HepG2 (cell line): ENCODE measurements at regions not wholly inside any gene's neighbourhood (a gene's known extent, or its start where the extent isn't known, plus 50 kb on each side); places are given as distances from the start of the nearest gene placed in this dataset.

Experiments used
- ATAC-seq: fragments of 200-7000 bp; cut with Tn5 transposase; 3 replicates; pipeline ENCODE4 v1.9.1; 2020; ENCODE audit warnings: mild to moderate bottlenecking, moderate library complexity
- BruUV-seq: library from RNA; stranded (reverse); fragments of 400-500 nt; replicated peaks from 2 replicates; lab custom pipeline; 2021; lab: Mats Ljungman, UMichigan
- CTCF ChIA-PET: fragments of 300-600 bp; formaldehyde crosslinking; extraction: SDS; loops from one replicate; lab custom pipeline; 2021; ENCODE audit warnings: low total read pairs, inconsistent platforms, low intra/inter-chr PET ratio; lab: Yijun Ruan, JAX
- POLR2A ChIA-PET: fragments of 350-600 bp; sonication (Branson Sonifier 250); formaldehyde crosslinking; loops from one replicate; lab custom pipeline; 2020; ENCODE audit warnings: antibody characterized with exemption, inconsistent platforms; lab: Yijun Ruan, JAX
- DNase-seq: peaks from one replicate; pipeline ENCODE4 v3.0.0-alpha.2; 2015; ENCODE audit warnings: low spot score
- FAIRE-seq: peaks from 3 replicates; lab custom pipeline; 2011; peaks lifted over from hg19 to GRCh38; lab: Jason Lieb, UNC
- H2AFZ ChIP-seq: one replicate; pipeline ENCODE4 v1.6.1; 2011; ENCODE audit warnings: low read length, inconsistent platforms
- H3K27ac ChIP-seq: fragments of 300-600 bp; 3 replicates; pipeline ENCODE4 v1.8.0; 2011; ENCODE audit warnings: mixed run types, mild to moderate bottlenecking, mixed read lengths, low read length, inconsistent platforms; ENCODE audit not compliant: insufficient read depth; ENCODE audit errors: extremely low read length
- H3K27me3 ChIP-seq, 2 experiments: fragments of 200-600 bp in 1 of 2; 2 replicates in 1 of 2; 3 replicates in 1 of 2; pipeline versions ENCODE4 v1.6.0 to v1.8.0; 2011; ENCODE audit warnings: low read length in 2 of 2, mild to moderate bottlenecking in 2 of 2, moderate library complexity in 2 of 2, inconsistent platforms in 1 of 2; ENCODE audit not compliant: insufficient read depth in 2 of 2, control insufficient read depth in 1 of 2
- H3K36me3 ChIP-seq, 2 experiments: fragments of 200-600 bp in 1 of 2; replicated peaks in 1 of 2; 2 replicates in 1 of 2; 3 replicates in 1 of 2; pipeline versions ENCODE4 v1.5.1 to v1.8.0; 2011; ENCODE audit warnings: low read length in 2 of 2, inconsistent platforms in 1 of 2; ENCODE audit not compliant: insufficient read depth in 2 of 2, control insufficient read depth in 1 of 2
- H3K4me1 ChIP-seq: 2 replicates; pipeline ENCODE4 v1.5.1; 2012; ENCODE audit warnings: low read length, inconsistent platforms; ENCODE audit not compliant: insufficient read depth
- H3K4me2 ChIP-seq: 2 replicates; pipeline ENCODE4 v1.6.0; 2011; ENCODE audit warnings: low read depth, low read length, inconsistent platforms
- H3K4me3 ChIP-seq, 3 experiments: fragments of 200-600 bp in 1 of 3; sonication (generic), shearing (Covaris generic) in 1 of 3; replicated peaks in 1 of 3; 2 replicates each; pipeline ENCODE4 v1.5.1; 2011 to 2016; ENCODE audit warnings: low read length in 3 of 3, inconsistent platforms in 2 of 3, low read depth in 2 of 3, mild to moderate bottlenecking in 2 of 3, control low read depth in 1 of 3, mixed read lengths in 1 of 3; ENCODE audit not compliant: insufficient read depth in 1 of 3
- H3K79me2 ChIP-seq: one replicate; pipeline ENCODE4 v1.6.1; 2011; ENCODE audit warnings: low read length, inconsistent platforms; ENCODE audit not compliant: insufficient read depth
- H3K9ac ChIP-seq: 2 replicates; pipeline ENCODE4 v1.6.0; 2011; ENCODE audit warnings: mild to moderate bottlenecking, low read depth, low read length, inconsistent platforms; ENCODE audit not compliant: insufficient read depth
- H3K9me3 ChIP-seq: 2 replicates; pipeline ENCODE4 v1.5.1; 2012; ENCODE audit warnings: mild to moderate bottlenecking, low read length
- H4K20me1 ChIP-seq: 2 replicates; pipeline ENCODE4 v1.6.0; 2011; ENCODE audit warnings: inconsistent platforms, mild to moderate bottlenecking, low read length, moderate library complexity; ENCODE audit not compliant: insufficient read depth
- CEBPB ChIP-seq: IDR thresholded peaks from 2 replicates; pipeline ENCODE4 v1.6.1; 2011; ENCODE audit warnings: low read depth, low read length, improper control_type of control experiment, borderline replicate concordance
- FOXK2 ChIP-seq: fragments of 450-650 bp; IDR thresholded peaks from 2 replicates; pipeline ENCODE4 v1.6.1; 2016
- GATAD2A ChIP-seq: IDR thresholded peaks from 2 replicates; pipeline ENCODE4 v1.6.1; 2016
- HMG20A ChIP-seq: IDR thresholded peaks from 2 replicates; pipeline ENCODE4 v1.6.1; 2016; ENCODE audit warnings: borderline replicate concordance
- MEIS2 ChIP-seq: sonication (generic); formaldehyde crosslinking; IDR thresholded peaks from 2 replicates; pipeline ENCODE4 v1.9.0; 2021; ENCODE audit warnings: mild to moderate bottlenecking, missing genetic modification reagents
- ONECUT2 ChIP-seq: sonication (generic); formaldehyde crosslinking; IDR thresholded peaks from 2 replicates; pipeline ENCODE4 v1.4.0; 2020; ENCODE audit warnings: missing genetic modification reagents
- SP4 ChIP-seq: sonication (generic); formaldehyde crosslinking; IDR thresholded peaks from 2 replicates; pipeline ENCODE4 v1.8.1; 2023; ENCODE audit warnings: mild to moderate bottlenecking, missing genetic modification reagents
- ZFP36L1 ChIP-seq: sonication (generic); formaldehyde crosslinking; IDR thresholded peaks from 2 replicates; pipeline ENCODE4 v1.8.0; 2022; ENCODE audit warnings: mild to moderate bottlenecking, missing genetic modification reagents, moderate library complexity
- ZNF367 ChIP-seq: sonication (generic); formaldehyde crosslinking; IDR thresholded peaks from 2 replicates; pipeline ENCODE4 v1.4.0; 2020; ENCODE audit warnings: missing genetic modification reagents, borderline replicate concordance
- ZNF446 ChIP-seq: sonication (generic); formaldehyde crosslinking; IDR thresholded peaks from 2 replicates; pipeline ENCODE4 v1.5.0; 2020; ENCODE audit warnings: mild to moderate bottlenecking, missing genetic modification reagents
- ZNF768 ChIP-seq: sonication (generic); formaldehyde crosslinking; IDR thresholded peaks from 2 replicates; pipeline ENCODE4 v1.4.0; 2020; ENCODE audit warnings: missing genetic modification reagents
- ZNF790 ChIP-seq: sonication (generic); formaldehyde crosslinking; IDR thresholded peaks from 2 replicates; pipeline ENCODE4 v1.8.0; 2022; ENCODE audit warnings: missing genetic modification reagents, mild to moderate bottlenecking, borderline replicate concordance
- WGBS: methylation state at CpG from one replicate; pipeline ENCODE4 v1.1.6; 2017; ENCODE audit warnings: low lambda C conversion rate; 5-methylcytosine and 5-hydroxymethylcytosine counted together
- in situ Hi-C: cut with HindIII; loops from 2 replicates; pipeline ENCODE4 v1.10.0; 2017; ENCODE audit warnings: low pct_unique_long_range_greater_than_20kb; ENCODE audit not compliant: extremely low pct_ligation_motif_present
- intact Hi-C: fragments of 100-400 bp; cut with micrococcal nuclease; formaldehyde crosslinking; loops from one replicate; pipeline ENCODE4 v1.10.0; 2022; ENCODE audit not compliant: unreplicated experiment
- TF ChIP-seq, protein P1 (sequence below): sonication (generic); formaldehyde crosslinking; IDR thresholded peaks from 2 replicates; pipeline ENCODE4 v1.8.0; 2022; ENCODE audit warnings: mild to moderate bottlenecking, missing genetic modification reagents, moderate library complexity
- TF ChIP-seq, protein P2 (sequence below): sonication (generic); formaldehyde crosslinking; IDR thresholded peaks from 2 replicates; pipeline ENCODE4 v1.4.0; 2020; ENCODE audit warnings: missing genetic modification reagents
- TF ChIP-seq, protein P3 (sequence below): fragments of 450-650 bp; IDR thresholded peaks from 2 replicates; pipeline ENCODE4 v1.6.1; 2017; ENCODE audit warnings: mild to moderate bottlenecking

DNA sequence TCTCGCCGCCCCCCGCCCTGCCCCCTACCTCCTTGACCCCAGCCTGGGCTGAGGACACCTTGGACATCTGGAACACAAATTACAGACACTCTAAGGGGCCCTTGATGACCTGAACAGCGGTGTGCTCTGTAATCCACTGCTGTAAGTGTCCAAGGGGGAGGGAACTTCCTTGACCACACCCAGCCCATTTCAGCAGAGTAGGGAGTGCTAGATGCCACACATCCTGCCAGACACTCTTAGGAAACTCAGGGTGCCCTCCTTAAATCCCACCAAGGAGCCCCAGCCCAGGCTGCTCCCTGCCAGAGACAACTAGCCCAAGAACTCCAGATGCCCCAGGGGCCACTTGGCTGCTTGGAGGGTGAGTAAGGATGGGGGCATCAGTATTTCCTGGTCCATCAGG, 282.2 kb downstream of the RRAGC start:
- WGBS, result no CpG with 5 or more reads among the region's 4 CpGs
- no peak overlapping the region for H3K4me2 ChIP-seq
- H3K79me2 ChIP-seq, result no peaks in the 10 kb centered on the region
- POLR2A ChIA-PET, result no interaction called here
- H3K27me3 ChIP-seq, result peaks cover 1 to 26% of the 10 kb centered on the region in 2 experiments; a peak in 4 of 5 replicates
- no peak for FAIRE-seq
- no peak overlapping the region for H3K9ac ChIP-seq
- no peak for DNase-seq
- no peaks in the 10 kb centered on the region for H4K20me1 ChIP-seq
- H2AFZ ChIP-seq, result no peak overlapping the region
- H3K9me3 ChIP-seq, result no peaks in the 10 kb centered on the region
- no peak for ATAC-seq
- no TSS peak for BruUV-seq
- CTCF ChIA-PET, result no interaction called here
- TF ChIP-seq FOXK2 (no peak), ZFP36L1 (CRISPR knock-in tag) (no peak)
- no peak overlapping the region for H3K4me3 ChIP-seq
- H3K36me3 ChIP-seq, result no peaks in the 10 kb centered on the region
- no peaks in the 10 kb centered on the region for H3K4me1 ChIP-seq
- in situ Hi-C loops (no loop called here), intact Hi-C loops (no loop called here)
- H3K27ac ChIP-seq, result no peak overlapping the region

DNA sequence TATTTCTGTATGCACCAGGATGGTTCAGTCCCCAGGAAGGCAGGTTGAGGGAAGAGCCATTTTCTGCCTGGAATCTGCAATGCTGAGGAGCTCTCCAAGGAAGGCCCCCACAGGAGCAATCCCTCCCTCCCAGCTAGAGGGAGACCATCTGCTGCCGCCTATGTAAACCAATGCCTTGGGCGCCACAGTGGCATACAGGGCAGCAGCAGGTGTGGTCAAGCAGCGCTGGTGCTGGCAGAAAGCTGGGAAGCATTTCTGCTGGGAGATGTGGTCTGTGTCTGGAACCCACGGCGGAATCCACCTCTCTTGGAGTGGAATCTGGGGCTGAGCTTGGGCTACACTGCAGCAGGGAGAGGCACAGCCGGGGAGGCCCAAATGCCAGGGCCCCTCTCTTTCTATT, 283.3 kb downstream of the RRAGC start:
- BruUV-seq, result no TSS peak
- Histone ChIP-seq H2AFZ (no peak overlapping the region), H3K4me3 (no peak overlapping the region), H4K20me1 (no peaks in the 10 kb centered on the region), H3K36me3 (no peaks in the 10 kb centered on the region), H3K9ac (no peak overlapping the region), H3K4me2 (no peak overlapping the region), H3K79me2 (no peaks in the 10 kb centered on the region), H3K27me3 (peaks cover 1 to 26% of the 10 kb centered on the region in 2 experiments; a peak in 4 of 5 replicates), H3K9me3 (no peaks in the 10 kb centered on the region), H3K27ac (no peak overlapping the region), H3K4me1 (no peaks in the 10 kb centered on the region)
- in situ Hi-C loops, result no loop called here
- no peak for DNase-seq
- ChIA-PET CTCF (no interaction called here), POLR2A (no interaction called here)
- TF ChIP-seq ONECUT2 (CRISPR knock-in tag) (no peak), MEIS2 (CRISPR knock-in tag) (no peak), ZNF367 (CRISPR knock-in tag) (no peak), CEBPB (no peak), HMG20A (CRISPR knock-in tag) (no peak), SP4 (CRISPR knock-in tag) (no peak), GATAD2A (CRISPR knock-in tag) (no peak), ZNF790 (CRISPR knock-in tag) (no peak), ZNF768 (CRISPR knock-in tag) (no peak), ZNF446 (CRISPR knock-in tag) (no peak)
- TF ChIP-seq, protein P1, sequence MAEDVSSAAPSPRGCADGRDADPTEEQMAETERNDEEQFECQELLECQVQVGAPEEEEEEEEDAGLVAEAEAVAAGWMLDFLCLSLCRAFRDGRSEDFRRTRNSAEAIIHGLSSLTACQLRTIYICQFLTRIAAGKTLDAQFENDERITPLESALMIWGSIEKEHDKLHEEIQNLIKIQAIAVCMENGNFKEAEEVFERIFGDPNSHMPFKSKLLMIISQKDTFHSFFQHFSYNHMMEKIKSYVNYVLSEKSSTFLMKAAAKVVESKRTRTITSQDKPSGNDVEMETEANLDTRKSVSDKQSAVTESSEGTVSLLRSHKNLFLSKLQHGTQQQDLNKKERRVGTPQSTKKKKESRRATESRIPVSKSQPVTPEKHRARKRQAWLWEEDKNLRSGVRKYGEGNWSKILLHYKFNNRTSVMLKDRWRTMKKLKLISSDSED (CRISPR knock-in tag), result no peak
- TF ChIP-seq, protein P2, sequence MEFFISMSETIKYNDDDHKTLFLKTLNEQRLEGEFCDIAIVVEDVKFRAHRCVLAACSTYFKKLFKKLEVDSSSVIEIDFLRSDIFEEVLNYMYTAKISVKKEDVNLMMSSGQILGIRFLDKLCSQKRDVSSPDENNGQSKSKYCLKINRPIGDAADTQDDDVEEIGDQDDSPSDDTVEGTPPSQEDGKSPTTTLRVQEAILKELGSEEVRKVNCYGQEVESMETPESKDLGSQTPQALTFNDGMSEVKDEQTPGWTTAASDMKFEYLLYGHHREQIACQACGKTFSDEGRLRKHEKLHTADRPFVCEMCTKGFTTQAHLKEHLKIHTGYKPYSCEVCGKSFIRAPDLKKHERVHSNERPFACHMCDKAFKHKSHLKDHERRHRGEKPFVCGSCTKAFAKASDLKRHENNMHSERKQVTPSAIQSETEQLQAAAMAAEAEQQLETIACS (CRISPR knock-in tag), result no peak
- TF ChIP-seq, protein P3, sequence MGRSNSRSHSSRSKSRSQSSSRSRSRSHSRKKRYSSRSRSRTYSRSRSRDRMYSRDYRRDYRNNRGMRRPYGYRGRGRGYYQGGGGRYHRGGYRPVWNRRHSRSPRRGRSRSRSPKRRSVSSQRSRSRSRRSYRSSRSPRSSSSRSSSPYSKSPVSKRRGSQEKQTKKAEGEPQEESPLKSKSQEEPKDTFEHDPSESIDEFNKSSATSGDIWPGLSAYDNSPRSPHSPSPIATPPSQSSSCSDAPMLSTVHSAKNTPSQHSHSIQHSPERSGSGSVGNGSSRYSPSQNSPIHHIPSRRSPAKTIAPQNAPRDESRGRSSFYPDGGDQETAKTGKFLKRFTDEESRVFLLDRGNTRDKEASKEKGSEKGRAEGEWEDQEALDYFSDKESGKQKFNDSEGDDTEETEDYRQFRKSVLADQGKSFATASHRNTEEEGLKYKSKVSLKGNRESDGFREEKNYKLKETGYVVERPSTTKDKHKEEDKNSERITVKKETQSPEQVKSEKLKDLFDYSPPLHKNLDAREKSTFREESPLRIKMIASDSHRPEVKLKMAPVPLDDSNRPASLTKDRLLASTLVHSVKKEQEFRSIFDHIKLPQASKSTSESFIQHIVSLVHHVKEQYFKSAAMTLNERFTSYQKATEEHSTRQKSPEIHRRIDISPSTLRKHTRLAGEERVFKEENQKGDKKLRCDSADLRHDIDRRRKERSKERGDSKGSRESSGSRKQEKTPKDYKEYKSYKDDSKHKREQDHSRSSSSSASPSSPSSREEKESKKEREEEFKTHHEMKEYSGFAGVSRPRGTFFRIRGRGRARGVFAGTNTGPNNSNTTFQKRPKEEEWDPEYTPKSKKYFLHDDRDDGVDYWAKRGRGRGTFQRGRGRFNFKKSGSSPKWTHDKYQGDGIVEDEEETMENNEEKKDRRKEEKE, result no peak
- WGBS, result 0% methylated on average over 1 of the region's 6 CpGs
- ATAC-seq, result no peak
- no peak for FAIRE-seq
- intact Hi-C loops, result no loop called here
